Mammary epithelial cell (primary cell): ENCODE measurements at regions not wholly inside any gene's neighbourhood (a gene's known extent, or its start where the extent isn't known, plus 50 kb on each side); places are given as distances from the start of the nearest gene placed in this dataset.

Source experiments
- EZH2 ChIP-seq: IDR thresholded peaks from 2 replicates; pipeline ENCODE4 v1.6.1; 2012; ENCODE audit warnings: low read length, inconsistent platforms, borderline replicate concordance
- TF ChIP-seq, protein P1 (sequence below), 2 donors: IDR thresholded peaks in 1 of 2; conservative IDR thresholded peaks in 1 of 2; 2 replicates each; pipeline ENCODE4 v1.5.1; 2011 to 2012; ENCODE audit warnings: inconsistent platforms in 2 of 2, low read length in 2 of 2, mild to moderate bottlenecking in 2 of 2, control low read depth in 1 of 2, low read depth in 1 of 2; ENCODE audit not compliant: insufficient read depth in 1 of 2; ENCODE audit errors: extremely low read depth in 1 of 2

DNA sequence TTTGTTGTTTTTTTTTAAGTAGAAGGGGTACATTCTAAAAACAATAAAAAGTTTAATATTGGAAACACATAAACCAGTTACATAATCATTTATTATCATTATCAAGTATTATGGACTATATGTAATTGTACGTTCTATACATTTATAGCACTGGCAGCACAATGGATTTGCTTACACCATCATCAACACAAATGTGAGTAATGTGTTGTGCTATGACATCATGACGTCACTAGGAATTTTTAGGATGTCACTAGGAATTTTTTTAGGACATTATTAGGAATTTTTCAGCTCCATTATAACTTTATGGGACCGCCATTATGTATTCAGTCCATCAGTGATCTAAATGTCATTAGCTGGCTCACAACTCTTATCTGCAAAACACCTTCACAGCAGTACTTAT, 126.8 kb upstream of the SYT10 start:
- TF ChIP-seq, protein P1, sequence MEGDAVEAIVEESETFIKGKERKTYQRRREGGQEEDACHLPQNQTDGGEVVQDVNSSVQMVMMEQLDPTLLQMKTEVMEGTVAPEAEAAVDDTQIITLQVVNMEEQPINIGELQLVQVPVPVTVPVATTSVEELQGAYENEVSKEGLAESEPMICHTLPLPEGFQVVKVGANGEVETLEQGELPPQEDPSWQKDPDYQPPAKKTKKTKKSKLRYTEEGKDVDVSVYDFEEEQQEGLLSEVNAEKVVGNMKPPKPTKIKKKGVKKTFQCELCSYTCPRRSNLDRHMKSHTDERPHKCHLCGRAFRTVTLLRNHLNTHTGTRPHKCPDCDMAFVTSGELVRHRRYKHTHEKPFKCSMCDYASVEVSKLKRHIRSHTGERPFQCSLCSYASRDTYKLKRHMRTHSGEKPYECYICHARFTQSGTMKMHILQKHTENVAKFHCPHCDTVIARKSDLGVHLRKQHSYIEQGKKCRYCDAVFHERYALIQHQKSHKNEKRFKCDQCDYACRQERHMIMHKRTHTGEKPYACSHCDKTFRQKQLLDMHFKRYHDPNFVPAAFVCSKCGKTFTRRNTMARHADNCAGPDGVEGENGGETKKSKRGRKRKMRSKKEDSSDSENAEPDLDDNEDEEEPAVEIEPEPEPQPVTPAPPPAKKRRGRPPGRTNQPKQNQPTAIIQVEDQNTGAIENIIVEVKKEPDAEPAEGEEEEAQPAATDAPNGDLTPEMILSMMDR (conservative IDR thresholded peaks at IDR 0.05 in 1 of 2, IDR thresholded peaks at IDR 0.05 in 1 of 2; ENCODE audit: extremely low read depth in 1 of 2, insufficient read depth in 1 of 2, low read depth in 1 of 2, low read length in 2 of 2) = no peak
- TF ChIP-seq EZH2 = no peak
